NCI-H345 treated with DMSO at 0.1 percent for 48 hours (cell line): ENCODE measurements at regions not wholly inside any gene's neighbourhood (a gene's known extent, or its start where the extent isn't known, plus 50 kb on each side); places are given as distances from the start of the nearest gene placed in this dataset.

ENCODE experiments used
- DNase-seq: peaks from one replicate; lab custom pipeline; 2025; ENCODE audit not compliant: unreplicated experiment; lab: John Stamatoyannopoulos, UW

- no peak for DNase-seq
Observed at GRCh38 chr12:124397807-124398577, 103.1 kb downstream of the RFLNA start.

GRCh38 chr12:124397399-124397679 is 102.4 kb downstream of the RFLNA start:
- no peak for DNase-seq

- no peak for DNase-seq
Observed at GRCh38 chr12:124396544-124397398, 101.9 kb downstream of the RFLNA start.

- DNase-seq = no peak
Observed at GRCh38 chr12:124395986-124396385, 101.1 kb downstream of the RFLNA start.

GRCh38 chr12:124395284-124395752 is 100.4 kb downstream of the RFLNA start:
- peak; percentile 32 for DNase-seq

- DNase-seq = no peak
Observed at GRCh38 chr12:124394462-124395128, 99.7 kb downstream of the RFLNA start.

GRCh38 chr12:124393831-124394230 is 98.9 kb downstream of the RFLNA start:
- DNase-seq = no peak

GRCh38 chr12:124393414-124393790 is 98.5 kb downstream of the RFLNA start:
- DNase-seq = no peak

GRCh38 chr12:124392667-124393413 is 97.9 kb downstream of the RFLNA start:
- DNase-seq = peak; percentile 15

- no peak for DNase-seq
Observed at GRCh38 chr12:124392271-124392666, 97.4 kb downstream of the RFLNA start.

GRCh38 chr12:124391340-124392261 is 96.7 kb downstream of the RFLNA start:
- DNase-seq = no peak

GRCh38 chr12:124390442-124391097 is 95.7 kb downstream of the RFLNA start:
- DNase-seq = no peak

- DNase-seq = no peak
Observed at GRCh38 chr12:124389725-124390441, 95.0 kb downstream of the RFLNA start.

- no peak for DNase-seq
Observed at GRCh38 chr12:124389138-124389724, 94.3 kb downstream of the RFLNA start.

- no peak for DNase-seq
Observed at GRCh38 chr12:124388679-124389137, 93.8 kb downstream of the RFLNA start.

- no peak for DNase-seq
Observed at GRCh38 chr12:124388038-124388671, 93.3 kb downstream of the RFLNA start.

GRCh38 chr12:124387528-124387911 is 92.6 kb downstream of the RFLNA start:
- DNase-seq = no peak
